ENCODE measurements at regions not wholly inside any gene's neighbourhood (a gene's known extent, or its start where the extent isn't known, plus 50 kb on each side); places are given as distances from the start of the nearest gene placed in this dataset.

- TF ChIP-seq CTCF (IDR thresholded peaks at IDR 0.05; ENCODE audit: low read depth, low read length, missing control alignments) = no peak
- peak; percentile 85 for DNase-seq (ENCODE audit: low read depth)
- no peak overlapping the region for H3K4me3 ChIP-seq (ENCODE audit: low read depth, low read length)
- in situ Hi-C loops (cut with HindIII; ENCODE audit: low sequenced_read_pairs) = no loop called here
These were observed 92.2 kb upstream of the RAPGEF2 start for GRCh38 chr4:159010563-159011260.

GRCh38 chr4:159012381-159012780 lies 90.5 kb upstream of the RAPGEF2 start:
- in situ Hi-C loops (cut with HindIII; ENCODE audit: low sequenced_read_pairs) = no loop called here
- no peak for DNase-seq (ENCODE audit: low read depth)
- no peak for TF ChIP-seq CTCF (IDR thresholded peaks at IDR 0.05; ENCODE audit: low read depth, low read length, missing control alignments)
- no peak overlapping the region for H3K4me3 ChIP-seq (ENCODE audit: low read depth, low read length)

GRCh38 chr4:159013692-159014091 lies 89.2 kb upstream of the RAPGEF2 start:
- in situ Hi-C loops (cut with HindIII; ENCODE audit: low sequenced_read_pairs) = no loop called here
- TF ChIP-seq CTCF (IDR thresholded peaks at IDR 0.05; ENCODE audit: low read depth, low read length, missing control alignments) = no peak
- DNase-seq (ENCODE audit: low read depth) = no peak
- no peak overlapping the region for H3K4me3 ChIP-seq (ENCODE audit: low read depth, low read length)

- in situ Hi-C loops (cut with HindIII; ENCODE audit: low sequenced_read_pairs) = no loop called here
- TF ChIP-seq CTCF (IDR thresholded peaks at IDR 0.05; ENCODE audit: low read depth, low read length, missing control alignments) = no peak
- H3K4me3 ChIP-seq (ENCODE audit: low read depth, low read length) = no peak overlapping the region
- no peak for DNase-seq (ENCODE audit: low read depth)
These were observed 88.0 kb upstream of the RAPGEF2 start for GRCh38 chr4:159014859-159015258.

GRCh38 chr4:159015841-159016240 lies 87.0 kb upstream of the RAPGEF2 start:
- in situ Hi-C loops (cut with HindIII; ENCODE audit: low sequenced_read_pairs) = no loop called here
- no peak for DNase-seq (ENCODE audit: low read depth)
- no peak overlapping the region for H3K4me3 ChIP-seq (ENCODE audit: low read depth, low read length)
- no peak for TF ChIP-seq CTCF (IDR thresholded peaks at IDR 0.05; ENCODE audit: low read depth, low read length, missing control alignments)

GRCh38 chr4:159016593-159017024 lies 86.3 kb upstream of the RAPGEF2 start:
- in situ Hi-C loops (cut with HindIII; ENCODE audit: low sequenced_read_pairs) = no loop called here
- no peak overlapping the region for H3K4me3 ChIP-seq (ENCODE audit: low read depth, low read length)
- DNase-seq (ENCODE audit: low read depth) = no peak
- peak; percentile 29 for TF ChIP-seq CTCF (IDR thresholded peaks at IDR 0.05; ENCODE audit: low read depth, low read length, missing control alignments)
